ENCODE measurements at regions not wholly inside any gene's neighbourhood (a gene's known extent, or its start where the extent isn't known, plus 50 kb on each side); places are given as distances from the start of the nearest gene placed in this dataset.

- Mint-ChIP-seq H3K27ac (no peak overlapping the region), H3K36me3 (ENCODE audit: low read depth) (no peaks in the 10 kb centered on the region), H3K27me3 (ENCODE audit: insufficient read depth) (peaks cover 2% of the 10 kb centered on the region; the same call in 1 of the 2 replicates), H3K9me3 (no peaks in the 10 kb centered on the region), H3K4me1 (ENCODE audit: low read depth) (peaks cover 7% of the 10 kb centered on the region; the same call in 1 of the 2 replicates), H3K4me3 (no peak overlapping the region)
- no peak for DNase-seq
- TF ChIP-seq CTCF (IDR thresholded peaks at IDR 0.05), result no peak
These were observed 536.0 kb upstream of the CDH2 start for GRCh38 chr18:28712796-28713425.

GRCh38 chr18:28712172-28712571, 535.2 kb upstream of the CDH2 start:
- no peaks in the 10 kb centered on the region for H3K9me3 Mint-ChIP-seq
- H3K36me3 Mint-ChIP-seq (ENCODE audit: low read depth), result no peaks in the 10 kb centered on the region
- no peak for DNase-seq
- no peak overlapping the region for H3K27ac Mint-ChIP-seq
- H3K4me1 Mint-ChIP-seq (ENCODE audit: low read depth), result peaks cover 7% of the 10 kb centered on the region; the same call in 1 of the 2 replicates
- H3K4me3 Mint-ChIP-seq, result no peak overlapping the region
- H3K27me3 Mint-ChIP-seq (ENCODE audit: insufficient read depth), result peaks cover 2% of the 10 kb centered on the region; the same call in 1 of the 2 replicates
- no peak for TF ChIP-seq CTCF (IDR thresholded peaks at IDR 0.05)

- DNase-seq, result no peak
- no peak for TF ChIP-seq CTCF (IDR thresholded peaks at IDR 0.05)
- Mint-ChIP-seq H3K27me3 (ENCODE audit: insufficient read depth) (peaks cover 2% of the 10 kb centered on the region; the same call in 1 of the 2 replicates), H3K27ac (no peak overlapping the region), H3K4me3 (no peak overlapping the region), H3K9me3 (no peaks in the 10 kb centered on the region), H3K4me1 (ENCODE audit: low read depth) (peaks cover 7% of the 10 kb centered on the region; the same call in 1 of the 2 replicates), H3K36me3 (ENCODE audit: low read depth) (no peaks in the 10 kb centered on the region)
These were observed 534.2 kb upstream of the CDH2 start for GRCh38 chr18:28711096-28711495.

GRCh38 chr18:28707006-28707405, 530.1 kb upstream of the CDH2 start:
- Mint-ChIP-seq H3K36me3 (ENCODE audit: low read depth) (no peaks in the 10 kb centered on the region), H3K9me3 (no peaks in the 10 kb centered on the region), H3K4me1 (ENCODE audit: low read depth) (peaks cover 6% of the 10 kb centered on the region; the same call in 1 of the 2 replicates), H3K27ac (no peak overlapping the region), H3K27me3 (ENCODE audit: insufficient read depth) (no peaks in the 10 kb centered on the region), H3K4me3 (no peak overlapping the region)
- TF ChIP-seq CTCF (IDR thresholded peaks at IDR 0.05), result no peak
- no peak for DNase-seq

- no peaks in the 10 kb centered on the region for H3K9me3 Mint-ChIP-seq
- no peak overlapping the region for H3K4me3 Mint-ChIP-seq
- H3K36me3 Mint-ChIP-seq (ENCODE audit: low read depth), result no peaks in the 10 kb centered on the region
These were observed 529.5 kb upstream of the CDH2 start for GRCh38 chr18:28706397-28706796.

More at GRCh38 chr18:28706397-28706796, 529.5 kb upstream of the CDH2 start:
- Mint-ChIP-seq H3K27me3 (ENCODE audit: insufficient read depth) (no peaks in the 10 kb centered on the region), H3K27ac (no peak overlapping the region), H3K4me1 (ENCODE audit: low read depth) (peaks cover 11% of the 10 kb centered on the region; the same call in 1 of the 2 replicates)
- DNase-seq, result no peak
- TF ChIP-seq CTCF (IDR thresholded peaks at IDR 0.05), result no peak

All from HFFc6 (cell line).